ENCODE measurements at regions not wholly inside any gene's neighbourhood (a gene's known extent, or its start where the extent isn't known, plus 50 kb on each side); places are given as distances from the start of the nearest gene placed in this dataset.

GRCh38 chr1:82948386-82948785, 1050.5 kb downstream of the TTLL7 start:
- ChIA-PET CTCF (no interaction called here), POLR2A (no interaction called here)
- no peaks in the 10 kb centered on the region for H3K9me3 Mint-ChIP-seq
- H3K4me1 Mint-ChIP-seq = no peaks in the 10 kb centered on the region
- ATAC-seq = no peak
- H3K27ac Mint-ChIP-seq = no peak overlapping the region
- TF ChIP-seq OVOL2 (CRISPR knock-in tag; IDR thresholded peaks at IDR 0.05; ENCODE audit: borderline replicate concordance) (no peak), HMGA2 (CRISPR knock-in tag; IDR thresholded peaks at IDR 0.05) (no peak), MXD4 (CRISPR knock-in tag; IDR thresholded peaks at IDR 0.05; ENCODE audit: borderline replicate concordance) (no peak), ATF1 (CRISPR knock-in tag; IDR thresholded peaks at IDR 0.05) (no peak), TP53 (CRISPR knock-in tag; IDR thresholded peaks at IDR 0.05) (no peak), ELF4 (CRISPR knock-in tag; IDR thresholded peaks at IDR 0.05; ENCODE audit: low read depth) (no peak), IRF2 (CRISPR knock-in tag; IDR thresholded peaks at IDR 0.05; ENCODE audit: borderline replicate concordance, low read depth) (no peak), CBFB (CRISPR knock-in tag; IDR thresholded peaks at IDR 0.05; ENCODE audit: low read depth) (no peak), NR2C2 (CRISPR knock-in tag; IDR thresholded peaks at IDR 0.05) (no peak), AFF4 (CRISPR knock-in tag; IDR thresholded peaks at IDR 0.05; ENCODE audit: borderline replicate concordance) (no peak), GABPB1 (CRISPR knock-in tag; IDR thresholded peaks at IDR 0.05) (no peak)
- TF ChIP-seq, protein P1, sequence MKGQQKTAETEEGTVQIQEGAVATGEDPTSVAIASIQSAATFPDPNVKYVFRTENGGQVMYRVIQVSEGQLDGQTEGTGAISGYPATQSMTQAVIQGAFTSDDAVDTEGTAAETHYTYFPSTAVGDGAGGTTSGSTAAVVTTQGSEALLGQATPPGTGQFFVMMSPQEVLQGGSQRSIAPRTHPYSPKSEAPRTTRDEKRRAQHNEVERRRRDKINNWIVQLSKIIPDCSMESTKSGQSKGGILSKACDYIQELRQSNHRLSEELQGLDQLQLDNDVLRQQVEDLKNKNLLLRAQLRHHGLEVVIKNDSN (CRISPR knock-in tag; IDR thresholded peaks at IDR 0.05) = no peak
- H3K36me3 Mint-ChIP-seq = no peaks in the 10 kb centered on the region
- no peak for DNase-seq (ENCODE audit: low spot score)
- no peak overlapping the region for H3K4me3 Mint-ChIP-seq
- no peaks in the 10 kb centered on the region for H3K27me3 Mint-ChIP-seq (ENCODE audit: low read depth)

- POLR2A ChIA-PET = no interaction called here
- H3K4me3 Mint-ChIP-seq = no peak overlapping the region
- CTCF ChIA-PET = no interaction called here
Observed at GRCh38 chr1:82947278-82947677, 1051.7 kb downstream of the TTLL7 start.

DNA sequence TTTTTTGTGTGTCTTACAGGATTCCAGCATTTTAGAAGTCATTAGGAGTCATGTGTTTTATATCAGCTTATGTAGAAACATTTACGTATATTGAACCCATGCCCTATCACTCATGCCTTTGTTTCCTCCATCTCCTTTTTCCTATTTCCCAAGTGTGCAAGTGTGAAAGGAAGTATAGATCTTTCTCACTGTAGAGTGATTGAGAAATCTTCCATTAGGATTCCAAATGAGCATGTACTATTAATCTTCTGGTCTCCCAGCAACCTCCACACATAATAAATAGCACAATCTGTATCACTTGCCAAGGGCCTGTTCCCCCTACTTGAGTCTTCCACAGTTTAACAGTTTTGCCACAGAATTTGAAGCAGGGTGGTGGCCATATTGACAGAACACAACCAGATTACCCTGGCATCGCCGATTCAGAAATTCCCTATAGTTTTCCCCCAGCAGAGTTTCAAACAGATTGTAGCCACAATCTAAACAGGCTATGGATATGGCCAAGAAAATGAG, 1052.8 kb downstream of the TTLL7 start:
- no peaks in the 10 kb centered on the region for H3K36me3 Mint-ChIP-seq
- H3K4me3 Mint-ChIP-seq = no peak overlapping the region
- no peak overlapping the region for H3K27ac Mint-ChIP-seq
- ATAC-seq = no peak
- H3K27me3 Mint-ChIP-seq (ENCODE audit: low read depth) = no peaks in the 10 kb centered on the region
- CTCF ChIA-PET = no interaction called here
- H3K4me1 Mint-ChIP-seq = no peaks in the 10 kb centered on the region
- DNase-seq (ENCODE audit: low spot score) = no peak
- no peaks in the 10 kb centered on the region for H3K9me3 Mint-ChIP-seq
- POLR2A ChIA-PET = no interaction called here
- TF ChIP-seq MYBL2 (CRISPR knock-in tag; IDR thresholded peaks at IDR 0.05) (no peak), MAX (CRISPR knock-in tag; IDR thresholded peaks at IDR 0.05) (no peak), ZNF317 (CRISPR knock-in tag; IDR thresholded peaks at IDR 0.05; ENCODE audit: borderline replicate concordance, low read depth) (no peak), ZNF512 (CRISPR knock-in tag; IDR thresholded peaks at IDR 0.05; ENCODE audit: borderline replicate concordance) (no peak), HMGA2 (CRISPR knock-in tag; IDR thresholded peaks at IDR 0.05) (no peak), ZNF281 (CRISPR knock-in tag; IDR thresholded peaks at IDR 0.05) (no peak)
- TF ChIP-seq, protein P1 (CRISPR knock-in tag; IDR thresholded peaks at IDR 0.05) = no peak

More at GRCh38 chr1:82947278-82947677, 1051.7 kb downstream of the TTLL7 start:
- Mint-ChIP-seq H3K4me1 (no peaks in the 10 kb centered on the region), H3K27me3 (ENCODE audit: low read depth) (no peaks in the 10 kb centered on the region), H3K36me3 (no peaks in the 10 kb centered on the region), H3K27ac (no peak overlapping the region), H3K9me3 (no peaks in the 10 kb centered on the region)
- DNase-seq (ENCODE audit: low spot score) (no peak), ATAC-seq (no peak)
- no peak for TF ChIP-seq ZNF512 (CRISPR knock-in tag; IDR thresholded peaks at IDR 0.05; ENCODE audit: borderline replicate concordance)
